GM23338 (cell line): ENCODE measurements at regions not wholly inside any gene's neighbourhood (a gene's known extent, or its start where the extent isn't known, plus 50 kb on each side); places are given as distances from the start of the nearest gene placed in this dataset.
A peak's percentile ranks its signal among the peaks of the same experiment; 100 is the strongest.

Experiments
- ATAC-seq: fragments of 200-7000 bp; cut with Tn5 transposase; 3 replicates; pipeline ENCODE4 v1.9.1; 2020
- DNase-seq: peaks from one replicate; pipeline ENCODE4 v3.0.0-alpha.2; 2015; ENCODE audit warnings: low spot score
- H2AFZ ChIP-seq: fragments of 200-600 bp; sonication (generic); 2 replicates; pipeline ENCODE4 v1.8.0; 2016; ENCODE audit warnings: antibody characterized with exemption, mild to moderate bottlenecking, moderate library complexity
- H3F3A ChIP-seq: fragments of 200-600 bp; sonication (generic); replicated peaks from 2 replicates; pipeline ENCODE4 v1.8.0; 2017; ENCODE audit warnings: antibody characterized with exemption, mixed run types, low read depth
- H3K27ac ChIP-seq: fragments of 200-600 bp; sonication (generic); 2 replicates; pipeline ENCODE4 v1.6.1; 2016; ENCODE audit warnings: low read depth
- H3K27me3 ChIP-seq: fragments of 200-600 bp; sonication (generic); 2 replicates; pipeline ENCODE4 v1.8.0; 2016; ENCODE audit warnings: mild to moderate bottlenecking, mixed run types, moderate library complexity; ENCODE audit not compliant: insufficient read depth
- H3K36me3 ChIP-seq: fragments of 200-600 bp; sonication (generic); 2 replicates; pipeline ENCODE4 v1.8.0; 2016; ENCODE audit warnings: mild to moderate bottlenecking; ENCODE audit not compliant: insufficient read depth
- H3K4me1 ChIP-seq: fragments of 200-600 bp; sonication (generic); 2 replicates; pipeline ENCODE4 v1.8.0; 2016; ENCODE audit warnings: mild to moderate bottlenecking, moderate library complexity; ENCODE audit not compliant: insufficient read depth
- H3K4me2 ChIP-seq: fragments of 200-600 bp; sonication (generic); 2 replicates; pipeline ENCODE4 v1.7.1; 2017; ENCODE audit warnings: mixed run types
- H3K4me3 ChIP-seq: fragments of 200-600 bp; sonication (generic); 2 replicates; pipeline ENCODE4 v1.6.1; 2016; ENCODE audit warnings: mixed run types
- H3K79me2 ChIP-seq: fragments of 200-600 bp; sonication (generic); replicated peaks from 2 replicates; pipeline ENCODE4 v1.8.0; 2017; ENCODE audit warnings: mild to moderate bottlenecking; ENCODE audit not compliant: insufficient read depth
- H3K9me2 ChIP-seq: fragments of 200-600 bp; sonication (generic); 2 replicates; pipeline ENCODE4 v1.8.0; 2017; ENCODE audit not compliant: insufficient read depth
- H4K20me1 ChIP-seq: fragments of 200-600 bp; sonication (generic); replicated peaks from 2 replicates; pipeline ENCODE4 v1.8.0; 2017; ENCODE audit warnings: mild to moderate bottlenecking; ENCODE audit not compliant: insufficient read depth
- H3K27ac Mint-ChIP-seq: 2 replicates; pipeline ENCODE4 v1.8.0; 2020; ENCODE audit warnings: inconsistent platforms, mild to moderate bottlenecking, moderate library complexity, mixed read lengths
- H3K27me3 Mint-ChIP-seq: 3 replicates; pipeline ENCODE4 v1.8.0; 2022; ENCODE audit warnings: low read depth, mild to moderate bottlenecking, moderate library complexity, mixed read lengths, inconsistent platforms; ENCODE audit not compliant: insufficient read depth, poor library complexity
- H3K36me3 Mint-ChIP-seq: 3 replicates; pipeline ENCODE4 v1.8.0; 2021; ENCODE audit warnings: low read depth, mild to moderate bottlenecking, inconsistent platforms, moderate library complexity, mixed read lengths
- H3K4me1 Mint-ChIP-seq: 3 replicates; pipeline ENCODE4 v1.8.0; 2020; ENCODE audit warnings: mild to moderate bottlenecking, inconsistent platforms, mixed read lengths
- H3K4me3 Mint-ChIP-seq: 3 replicates; pipeline ENCODE4 v1.8.0; 2021; ENCODE audit warnings: moderate library complexity, mild to moderate bottlenecking, inconsistent platforms, mixed read lengths
- H3K9me3 Mint-ChIP-seq: 3 replicates; pipeline ENCODE4 v1.8.0; 2020; ENCODE audit warnings: moderate library complexity, mild to moderate bottlenecking, inconsistent platforms, mixed read lengths
- CREB1 ChIP-seq: fragments of 250-450 bp; sonication (Bioruptor Pico); IDR thresholded peaks from 2 replicates; pipeline ENCODE4 v1.5.0; 2020; ENCODE audit warnings: low read depth, mild to moderate bottlenecking, moderate library complexity
- CTCF ChIP-seq, 2 experiments: fragments of 200-600 bp in 1 of 2; sonication (generic) in 1 of 2; conservative IDR thresholded peaks; 2 replicates each; pipeline versions ENCODE4 v1.5.1 to v1.6.1; 2016 to 2017; ENCODE audit warnings: antibody characterized with exemption in 2 of 2, low read depth in 2 of 2, mild to moderate bottlenecking in 2 of 2, moderate library complexity in 1 of 2
- EZH2 ChIP-seq: fragments of 200-600 bp; sonication (generic); IDR thresholded peaks from one replicate; pipeline ENCODE4 v1.8.0; 2017; ENCODE audit warnings: antibody characterized with exemption, mild to moderate bottlenecking, low read depth; ENCODE audit not compliant: unreplicated experiment
- JUNB ChIP-seq: IDR thresholded peaks from one replicate; pipeline ENCODE4 v1.6.1; 2016; ENCODE audit warnings: antibody characterized with exemption; ENCODE audit not compliant: unreplicated experiment
- NANOG ChIP-seq: IDR thresholded peaks from 2 replicates; pipeline ENCODE4 v1.6.1; 2016; ENCODE audit warnings: antibody characterized with exemption, borderline replicate concordance
- REST ChIP-seq: IDR thresholded peaks from one replicate; pipeline ENCODE4 v1.6.1; 2018; ENCODE audit warnings: antibody characterized with exemption; ENCODE audit not compliant: unreplicated experiment
- STAT1 ChIP-seq: IDR thresholded peaks from one replicate; pipeline ENCODE4 v1.6.1; 2016; ENCODE audit warnings: antibody characterized with exemption; ENCODE audit not compliant: unreplicated experiment
- ZNF114 ChIP-seq: fragments of 250-450 bp; sonication (Bioruptor Pico); IDR thresholded peaks from 2 replicates; pipeline ENCODE4 v1.5.0; 2020; ENCODE audit warnings: mild to moderate bottlenecking, moderate library complexity
- ZNF331 ChIP-seq: fragments of 250-450 bp; sonication (Bioruptor Pico); IDR thresholded peaks from 2 replicates; pipeline ENCODE4 v1.5.0; 2020; ENCODE audit warnings: low read depth, mild to moderate bottlenecking, moderate library complexity
- ZNF462 ChIP-seq: fragments of 250-450 bp; sonication (Bioruptor Pico); IDR thresholded peaks from 2 replicates; pipeline ENCODE4 v1.5.0; 2020; ENCODE audit warnings: mild to moderate bottlenecking, moderate library complexity

- no peak for TF ChIP-seq NANOG
- no peak for TF ChIP-seq EZH2
- TF ChIP-seq STAT1, result no peak
- TF ChIP-seq CTCF (conservative IDR thresholded peaks at IDR 0.05; ENCODE audit: low read depth in 2 of 2), result no peak
- TF ChIP-seq REST, result no peak
- TF ChIP-seq ZNF331 (CRISPR knock-in tag), result no peak
- no peak for TF ChIP-seq CREB1 (CRISPR knock-in tag)
- no peak for TF ChIP-seq ZNF114 (CRISPR knock-in tag)
These were observed 818.7 kb upstream of the PCDH9 start (continued) for GRCh38 chr13:68048802-68049359.

- no peaks in the 10 kb centered on the region for H3K79me2 ChIP-seq
- H3K4me3 ChIP-seq, result no peak overlapping the region
- no peaks in the 10 kb centered on the region for H4K20me1 ChIP-seq
- peaks cover 5% of the 10 kb centered on the region; the same call in 1 of the 3 replicates for H3K4me1 Mint-ChIP-seq
- no peak overlapping the region; the same call in 1 of the 2 replicates for H3K27ac Mint-ChIP-seq
- H3K27me3 Mint-ChIP-seq, result no peaks in the 10 kb centered on the region
- H3K9me3 Mint-ChIP-seq, result no peaks in the 10 kb centered on the region; the same call in 2 of the 3 replicates
- no peak overlapping the region for H3K4me2 ChIP-seq
- H3K4me1 ChIP-seq, result no peaks in the 10 kb centered on the region; the same call in 1 of the 2 replicates
- H3K27me3 ChIP-seq, result no peaks in the 10 kb centered on the region
- H3K36me3 ChIP-seq, result no peaks in the 10 kb centered on the region
- H3F3A ChIP-seq, result no peaks in the 10 kb centered on the region
- DNase-seq (peak; percentile 8), ATAC-seq (no peak)
- H3K36me3 Mint-ChIP-seq, result no peaks in the 10 kb centered on the region
- no peaks in the 10 kb centered on the region for H3K9me2 ChIP-seq
- no peak overlapping the region for H3K27ac ChIP-seq
- H3K4me3 Mint-ChIP-seq, result no peak overlapping the region
- H2AFZ ChIP-seq, result no peak overlapping the region; the same call in 1 of the 2 replicates
- TF ChIP-seq JUNB (no peak), ZNF462 (no peak), CTCF (conservative IDR thresholded peaks at IDR 0.05; ENCODE audit: low read depth in 2 of 2) (no peak), CREB1 (CRISPR knock-in tag) (no peak)
These were observed 817.8 kb upstream of the PCDH9 start for GRCh38 chr13:68047889-68048288.
